Caco-2 (cell line): ENCODE measurements at regions not wholly inside any gene's neighbourhood (a gene's known extent, or its start where the extent isn't known, plus 50 kb on each side); places are given as distances from the start of the nearest gene placed in this dataset.

ENCODE experiments used
- BruUV-seq: library from RNA; stranded (reverse); fragments of 400-500 nt; replicated peaks from 2 replicates; lab custom pipeline; 2021; lab: Mats Ljungman, UMichigan
- CTCF ChIA-PET: fragments of 300-600 bp; sonication (Branson Sonifier 250); formaldehyde crosslinking; loops from one replicate; lab custom pipeline; 2022; ENCODE audit warnings: antibody characterized with exemption; lab: Charles Lee
- POLR2A ChIA-PET: fragments of 300-600 bp; sonication (Branson Sonifier 250); formaldehyde crosslinking; loops from one replicate; lab custom pipeline; 2022; ENCODE audit warnings: antibody characterized with exemption; lab: Charles Lee
- DNase-seq, 2 experiments: peaks; one replicate each; pipeline versions ENCODE4 v3.0.0 to v3.0.0-alpha.2; 2020 to 2022
- H3K27me3 ChIP-seq: replicated peaks from 2 replicates; pipeline ENCODE4 v1.6.0; 2011; ENCODE audit warnings: low read length; ENCODE audit not compliant: control insufficient read depth, insufficient read depth
- H3K36me3 ChIP-seq: 2 replicates; pipeline ENCODE4 v1.5.1; 2011; ENCODE audit warnings: low read length; ENCODE audit not compliant: control insufficient read depth, insufficient read depth
- H3K4me1 ChIP-seq: fragments of 250-450 bp; sonication (Bioruptor Pico); 2 replicates; pipeline ENCODE4 v1.5.1; 2020; ENCODE audit warnings: mild to moderate bottlenecking
- H3K4me3 ChIP-seq: 2 replicates; pipeline ENCODE4 v1.5.1; 2011; ENCODE audit warnings: low read depth, mild to moderate bottlenecking, control low read depth, low read length
- H3K9me3 ChIP-seq: fragments of 250-450 bp; sonication (Bioruptor Pico); 2 replicates; pipeline ENCODE4 v1.5.1; 2020; ENCODE audit warnings: mild to moderate bottlenecking, moderate library complexity
- H3K27ac Mint-ChIP-seq: one replicate; pipeline ENCODE4 v1.8.0; 2022; ENCODE audit warnings: mixed read lengths; ENCODE audit not compliant: unreplicated experiment
- H3K27me3 Mint-ChIP-seq: one replicate; pipeline ENCODE4 v1.8.0; 2022; ENCODE audit warnings: mixed read lengths; ENCODE audit not compliant: insufficient read depth, unreplicated experiment
- H3K36me3 Mint-ChIP-seq: one replicate; pipeline ENCODE4 v1.8.0; 2022; ENCODE audit warnings: mild to moderate bottlenecking, mixed read lengths; ENCODE audit not compliant: insufficient read depth, unreplicated experiment
- H3K4me1 Mint-ChIP-seq: one replicate; pipeline ENCODE4 v1.8.0; 2022; ENCODE audit warnings: low read depth, mixed read lengths; ENCODE audit not compliant: unreplicated experiment
- H3K4me3 Mint-ChIP-seq: one replicate; pipeline ENCODE4 v1.8.0; 2022; ENCODE audit warnings: mild to moderate bottlenecking, moderate library complexity, mixed read lengths; ENCODE audit not compliant: unreplicated experiment
- H3K9me3 Mint-ChIP-seq: one replicate; pipeline ENCODE4 v1.8.0; 2022; ENCODE audit warnings: mixed read lengths; ENCODE audit not compliant: unreplicated experiment
- CTCF ChIP-seq, 2 experiments: fragments of 200-600 bp in 1 of 2; IDR thresholded peaks; 1 replicate in 1 of 2; 2 replicates in 1 of 2; pipeline versions ENCODE4 v1.5.1 to v1.8.0; 2011 to 2022; ENCODE audit warnings: antibody characterized with exemption in 1 of 2, control low read depth in 1 of 2, inconsistent platforms in 1 of 2, low read depth in 1 of 2, low read length in 1 of 2, mild to moderate bottlenecking in 1 of 2, moderate library complexity in 1 of 2; ENCODE audit not compliant: insufficient read depth in 1 of 2, severe bottlenecking in 1 of 2, unreplicated experiment in 1 of 2
- intact Hi-C: fragments of 100-400 bp; cut with micrococcal nuclease; formaldehyde crosslinking; loops from one replicate; pipeline ENCODE4 v1.10.0; 2022; ENCODE audit not compliant: unreplicated experiment

DNA sequence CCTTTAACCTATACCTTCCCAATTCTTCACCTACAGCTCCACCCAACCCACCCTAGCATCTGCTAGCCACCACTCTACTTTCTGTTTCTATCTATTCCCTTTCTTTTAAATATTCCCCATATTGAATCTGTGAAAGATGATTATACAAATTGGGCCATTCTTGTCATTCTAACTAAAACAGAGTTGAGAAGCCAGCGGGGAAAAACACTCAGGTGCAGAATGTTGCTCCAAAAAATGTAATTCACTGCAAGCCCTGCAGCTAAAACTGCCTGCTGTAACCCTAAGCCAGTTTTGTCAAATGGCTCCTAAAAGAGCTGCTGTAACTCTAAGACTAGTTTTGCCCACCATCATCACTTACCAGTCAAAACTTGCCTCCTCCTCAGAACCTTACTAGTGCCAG lies 1468.6 kb upstream of the MIR17HG start:
- no peaks in the 10 kb centered on the region for H3K36me3 ChIP-seq
- H3K9me3 Mint-ChIP-seq: no peaks in the 10 kb centered on the region
- DNase-seq: no peak
- no peak for TF ChIP-seq CTCF (IDR thresholded peaks at IDR 0.05; ENCODE audit: insufficient read depth in 1 of 2, low read depth in 1 of 2, low read length in 1 of 2, severe bottlenecking in 1 of 2, unreplicated experiment in 1 of 2)
- H3K4me3 ChIP-seq: no peak overlapping the region
- no peaks in the 10 kb centered on the region for H3K4me1 Mint-ChIP-seq
- H3K27ac Mint-ChIP-seq: no peak overlapping the region
- H3K4me1 ChIP-seq: no peaks in the 10 kb centered on the region
- ChIA-PET CTCF (no interaction called here), POLR2A (no interaction called here)
- H3K27me3 Mint-ChIP-seq: no peaks in the 10 kb centered on the region
- intact Hi-C loops: no loop called here
- no peak overlapping the region for H3K4me3 Mint-ChIP-seq
- no peaks in the 10 kb centered on the region for H3K9me3 ChIP-seq
- H3K36me3 Mint-ChIP-seq: no peaks in the 10 kb centered on the region
- no TSS peak for BruUV-seq
- H3K27me3 ChIP-seq: no peaks in the 10 kb centered on the region

- no peaks in the 10 kb centered on the region for H3K27me3 Mint-ChIP-seq
- Histone ChIP-seq H3K9me3 (no peaks in the 10 kb centered on the region), H3K4me3 (no peak overlapping the region), H3K36me3 (no peaks in the 10 kb centered on the region), H3K27me3 (no peaks in the 10 kb centered on the region), H3K4me1 (no peaks in the 10 kb centered on the region)
- no peak for DNase-seq
- no peak overlapping the region for H3K27ac Mint-ChIP-seq
- no peaks in the 10 kb centered on the region for H3K36me3 Mint-ChIP-seq
- no peaks in the 10 kb centered on the region for H3K4me1 Mint-ChIP-seq
- no peaks in the 10 kb centered on the region for H3K9me3 Mint-ChIP-seq
- CTCF ChIA-PET: no interaction called here
- no peak overlapping the region for H3K4me3 Mint-ChIP-seq
- intact Hi-C loops: no loop called here
- no peak for TF ChIP-seq CTCF (IDR thresholded peaks at IDR 0.05; ENCODE audit: insufficient read depth in 1 of 2, low read depth in 1 of 2, low read length in 1 of 2, severe bottlenecking in 1 of 2, unreplicated experiment in 1 of 2)
- no TSS peak for BruUV-seq
- POLR2A ChIA-PET: no interaction called here
Observed at GRCh38 chr13:89880201-89880600, 1467.3 kb upstream of the MIR17HG start.

GRCh38 chr13:89883893-89884448 lies 1463.5 kb upstream of the MIR17HG start:
- no peak for TF ChIP-seq CTCF (IDR thresholded peaks at IDR 0.05; ENCODE audit: insufficient read depth in 1 of 2, low read depth in 1 of 2, low read length in 1 of 2, severe bottlenecking in 1 of 2, unreplicated experiment in 1 of 2)
- peaks cover 5% of the 10 kb centered on the region for H3K27me3 Mint-ChIP-seq
- no peaks in the 10 kb centered on the region for H3K9me3 ChIP-seq

More at GRCh38 chr13:89883893-89884448, 1463.5 kb upstream of the MIR17HG start:
- H3K4me3 ChIP-seq: no peak overlapping the region
- no peak for DNase-seq
- ChIA-PET CTCF (no interaction called here), POLR2A (no interaction called here)
- Mint-ChIP-seq H3K9me3 (no peaks in the 10 kb centered on the region), H3K36me3 (no peaks in the 10 kb centered on the region), H3K4me3 (no peak overlapping the region), H3K4me1 (no peaks in the 10 kb centered on the region), H3K27ac (no peak overlapping the region)
- intact Hi-C loops: no loop called here
- H3K4me1 ChIP-seq: no peaks in the 10 kb centered on the region
- H3K27me3 ChIP-seq: no peaks in the 10 kb centered on the region
- H3K36me3 ChIP-seq: no peaks in the 10 kb centered on the region
- BruUV-seq: no TSS peak
